ENCODE measurements at regions not wholly inside any gene's neighbourhood (a gene's known extent, or its start where the extent isn't known, plus 50 kb on each side); places are given as distances from the start of the nearest gene placed in this dataset.
"Not testable (repeated sequence)": the region's sequence is repeated elsewhere in the genome, so short reads cannot be mapped to it uniquely, and the experiment has no call there.

- no peak for DNase-seq (ENCODE audit: extremely low read depth in 1 of 2, low read depth in 1 of 2)
Observed at GRCh38 chr9:84501587-84501986, 161.0 kb upstream of the SLC28A3 start.

DNA sequence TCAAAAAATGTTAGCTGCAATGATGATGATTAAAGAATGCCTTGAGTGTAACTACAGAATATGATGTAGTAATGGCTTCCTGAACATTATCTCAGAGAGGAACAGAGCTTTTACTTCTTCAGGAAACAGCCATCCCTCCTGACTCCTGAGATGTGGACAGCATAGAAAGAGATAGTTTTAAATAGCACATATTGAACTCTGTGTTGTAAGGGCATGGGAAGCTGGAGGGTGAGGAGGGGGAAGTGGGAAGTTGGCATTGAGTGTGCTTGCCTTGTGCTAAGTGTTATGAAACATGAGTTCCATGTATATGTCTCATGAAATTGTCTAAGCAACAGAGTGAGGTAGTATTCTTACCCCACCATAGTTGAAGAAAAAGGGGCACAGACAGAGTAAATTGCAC is 161.5 kb upstream of the SLC28A3 start:
- no peak for DNase-seq (ENCODE audit: extremely low read depth in 1 of 2, low read depth in 1 of 2)

GRCh38 chr9:84504360-84504759 is 163.8 kb upstream of the SLC28A3 start:
- DNase-seq (ENCODE audit: extremely low read depth in 1 of 2, low read depth in 1 of 2), result no peak

DNA sequence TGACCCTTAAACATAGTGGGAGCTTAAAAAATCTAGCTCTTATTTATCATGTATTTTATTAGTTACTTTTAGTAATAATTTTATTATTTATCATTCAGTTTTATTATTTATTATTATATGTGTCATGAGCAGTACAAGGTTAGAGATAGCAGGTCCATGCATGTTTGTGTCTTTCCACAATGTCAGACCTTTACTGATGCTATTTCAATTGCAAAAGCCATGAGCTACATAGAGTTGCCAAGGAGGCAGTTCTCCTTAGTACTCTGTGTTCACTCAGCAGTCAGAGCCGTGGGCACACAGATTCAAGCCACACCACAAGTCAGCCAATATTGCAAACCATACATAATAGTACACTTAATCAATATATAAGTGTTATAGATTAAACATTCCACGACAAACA is 157.9 kb upstream of the NTRK2 start:
- no peak for DNase-seq (ENCODE audit: extremely low read depth in 1 of 2, low read depth in 1 of 2)

GRCh38 chr9:84512493-84512892 is 157.0 kb upstream of the NTRK2 start:
- no peak for DNase-seq (ENCODE audit: extremely low read depth in 1 of 2, low read depth in 1 of 2)

DNA sequence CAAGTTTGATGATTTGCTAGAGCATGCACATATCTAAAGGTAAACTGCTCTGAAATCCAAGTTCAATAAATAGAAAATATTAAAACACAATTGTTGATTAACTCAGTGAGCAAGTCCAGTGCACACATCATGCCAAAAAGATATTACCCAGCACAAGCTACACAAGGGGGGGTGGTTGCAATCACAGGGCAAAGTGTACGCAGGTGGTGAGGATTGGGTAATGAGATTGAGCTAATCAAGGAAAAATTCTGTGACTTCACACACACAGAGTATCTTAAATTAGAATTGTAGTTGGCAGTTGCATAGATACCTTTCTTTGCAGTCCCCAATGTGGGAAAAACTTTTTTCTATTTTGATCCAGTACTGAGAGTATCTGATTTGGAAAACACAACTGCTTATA is 156.1 kb upstream of the NTRK2 start:
- DNase-seq (ENCODE audit: extremely low read depth in 1 of 2, low read depth in 1 of 2), result no peak

DNA sequence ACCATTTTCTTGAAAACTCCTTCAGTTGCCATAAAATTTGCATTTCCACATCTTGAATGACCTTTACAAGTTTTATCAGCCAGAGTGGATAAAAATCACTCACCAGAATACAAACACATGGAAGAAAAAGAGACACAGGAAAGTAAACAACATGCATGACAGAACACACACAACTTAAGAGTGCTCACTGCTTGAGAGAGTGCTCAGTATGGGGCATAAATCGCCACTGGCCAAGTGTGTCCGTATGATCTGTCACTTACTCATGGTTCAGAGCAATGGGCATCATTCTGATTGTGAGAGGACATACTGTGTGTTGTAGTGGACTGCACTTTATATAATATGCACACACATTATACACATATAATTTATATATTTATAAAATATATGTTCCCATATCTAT is 155.6 kb upstream of the NTRK2 start:
- no peak for DNase-seq (ENCODE audit: extremely low read depth in 1 of 2, low read depth in 1 of 2)

- no peak for DNase-seq (ENCODE audit: extremely low read depth in 1 of 2, low read depth in 1 of 2)
Observed at GRCh38 chr9:84514421-84514820, 155.1 kb upstream of the NTRK2 start.

- no peak for DNase-seq (ENCODE audit: extremely low read depth in 1 of 2, low read depth in 1 of 2)
Observed at GRCh38 chr9:84517026-84517425, 152.5 kb upstream of the NTRK2 start.

GRCh38 chr9:84519413-84519812 is 150.1 kb upstream of the NTRK2 start:
- DNase-seq (ENCODE audit: extremely low read depth in 1 of 2, low read depth in 1 of 2), result no peak

DNA sequence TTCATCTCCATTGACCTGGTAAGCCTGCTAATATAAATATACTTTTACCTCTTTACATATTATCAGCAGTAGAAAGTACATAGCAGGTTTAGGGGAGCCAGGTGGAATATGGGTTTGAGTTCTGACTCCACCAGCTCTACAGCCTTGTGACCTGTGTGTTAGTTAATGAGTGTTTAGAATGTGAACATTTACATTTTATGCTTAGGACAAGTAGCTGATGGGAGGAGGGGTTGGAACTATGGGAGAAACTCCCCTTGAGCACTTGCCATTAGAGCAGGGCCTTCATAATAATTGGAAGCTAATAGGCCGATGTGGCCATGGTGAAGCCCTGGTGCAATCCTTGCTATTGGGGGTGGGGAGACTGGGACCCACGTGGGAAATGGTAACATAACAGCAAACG is 148.3 kb upstream of the NTRK2 start:
- no peak for DNase-seq (ENCODE audit: extremely low read depth in 1 of 2, low read depth in 1 of 2)

DNA sequence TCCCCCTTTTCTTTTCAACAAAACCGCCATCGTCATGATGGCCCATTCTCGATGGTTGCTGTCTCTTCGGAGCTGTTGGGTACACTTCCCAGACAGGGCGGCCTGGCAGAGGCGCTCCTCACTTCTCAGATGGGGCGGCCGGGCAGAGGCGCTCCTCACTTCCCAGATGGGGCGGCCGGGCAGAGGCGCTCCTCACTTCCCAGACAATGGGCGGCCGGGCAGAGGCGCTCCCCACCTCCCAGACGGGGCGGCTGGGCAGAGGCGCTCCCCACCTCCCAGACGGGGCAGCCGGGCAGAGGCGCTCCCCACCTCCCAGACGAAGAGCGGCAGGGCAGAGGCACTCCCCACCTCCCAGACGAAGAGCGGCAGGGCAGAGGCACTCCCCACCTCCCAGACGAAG is 143.3 kb upstream of the NTRK2 start:
- not testable (repeated sequence) for DNase-seq (ENCODE audit: extremely low read depth in 1 of 2, low read depth in 1 of 2)

GRCh38 chr9:84527060-84527720 is 142.3 kb upstream of the NTRK2 start:
- DNase-seq (ENCODE audit: extremely low read depth in 1 of 2, low read depth in 1 of 2), result not testable (repeated sequence)

DNA sequence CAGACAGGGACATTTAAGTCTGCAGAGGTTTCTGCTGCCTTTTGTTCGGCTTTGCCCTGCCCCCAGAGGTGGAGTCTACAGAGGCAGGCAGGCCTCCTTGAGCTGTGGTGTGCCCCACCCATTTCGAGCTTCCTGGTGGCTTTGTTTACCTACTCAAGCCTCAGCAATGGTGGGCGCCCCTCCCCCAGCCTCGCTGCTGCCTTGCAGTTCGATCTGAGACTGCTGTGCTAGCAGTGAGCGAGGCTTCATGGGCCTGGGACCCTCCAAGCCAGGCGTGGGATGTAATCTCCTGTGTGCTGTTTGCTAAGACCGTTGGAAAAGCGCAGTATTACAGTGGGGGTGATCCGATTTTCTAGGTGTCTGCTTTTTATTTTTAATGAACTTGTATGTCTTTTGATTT is 133.6 kb upstream of the NTRK2 start:
- DNase-seq (ENCODE audit: extremely low read depth in 1 of 2, low read depth in 1 of 2), result not testable (repeated sequence)

DNA sequence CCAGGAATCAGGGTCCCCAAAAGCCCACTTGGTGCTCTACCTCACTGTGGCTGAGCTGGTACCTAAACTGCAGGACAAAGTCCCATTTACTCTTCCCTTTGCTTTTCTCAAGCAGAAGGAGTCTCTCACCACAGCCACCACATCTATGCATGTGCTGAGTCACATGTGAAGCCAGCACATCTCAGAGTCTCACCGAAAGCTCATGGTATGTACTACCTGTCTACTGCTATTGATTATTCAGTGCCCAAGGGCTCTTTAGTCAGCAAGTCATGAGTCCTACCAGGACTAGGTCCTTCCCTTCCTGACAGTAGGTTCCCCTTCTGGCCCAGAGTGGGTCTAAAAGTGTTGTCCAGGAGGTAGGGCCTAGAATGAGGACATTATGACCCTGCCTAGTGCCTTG is 130.7 kb upstream of the NTRK2 start:
- no peak for DNase-seq (ENCODE audit: extremely low read depth in 1 of 2, low read depth in 1 of 2)

GRCh38 chr9:84542554-84542953 is 127.0 kb upstream of the NTRK2 start:
- DNase-seq (ENCODE audit: extremely low read depth in 1 of 2, low read depth in 1 of 2), result no peak

DNA sequence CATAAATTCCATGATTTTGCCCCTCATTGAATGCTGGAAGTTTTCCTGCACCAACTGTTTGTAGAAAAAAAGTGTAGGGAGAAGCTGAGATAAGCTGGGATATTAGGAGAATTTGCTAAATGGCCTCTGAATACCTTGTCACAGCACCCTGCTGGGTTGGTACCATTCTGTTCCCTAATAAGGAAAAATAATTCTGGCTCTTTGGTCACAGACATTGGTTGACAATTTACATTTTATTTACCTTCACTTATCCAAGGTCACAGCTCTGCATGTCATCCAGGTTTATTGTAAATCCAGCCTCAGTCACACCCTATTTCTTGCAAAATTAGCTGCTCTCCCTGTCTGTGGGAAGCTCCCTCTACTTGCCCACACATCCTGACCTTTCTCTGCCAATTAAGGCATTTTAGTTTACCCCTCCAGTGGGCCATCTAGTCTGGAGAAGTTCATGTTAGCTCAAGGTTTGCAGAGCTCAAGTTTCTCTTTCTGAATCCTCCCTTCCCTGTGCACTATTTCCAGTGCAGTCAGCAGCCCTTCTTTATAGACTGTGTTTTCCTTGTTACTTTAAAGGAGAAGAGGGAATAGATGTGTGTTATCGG is 115.4 kb upstream of the NTRK2 start:
- DNase-seq (ENCODE audit: extremely low read depth in 1 of 2, low read depth in 1 of 2), result no peak

DNA sequence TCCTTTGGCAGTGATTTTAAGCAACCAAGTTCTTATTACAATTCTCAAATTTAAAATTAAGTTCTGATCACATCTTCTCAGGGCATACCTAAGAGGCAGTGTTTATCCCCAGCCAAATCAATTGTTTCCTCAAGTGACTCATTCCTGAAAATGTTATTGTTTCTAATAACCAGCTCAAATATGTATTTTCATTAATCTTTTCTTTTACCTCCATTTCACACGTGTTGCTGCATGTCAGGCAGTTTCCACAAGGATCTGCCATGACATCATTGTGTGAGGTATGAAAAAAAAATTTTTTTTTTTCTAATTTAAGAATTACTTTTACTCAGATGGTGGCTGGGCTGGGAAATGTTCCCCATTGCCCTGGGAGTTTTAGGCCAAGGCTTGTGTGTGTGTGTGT is 113.0 kb upstream of the NTRK2 start:
- no peak for DNase-seq (ENCODE audit: extremely low read depth in 1 of 2, low read depth in 1 of 2)

GRCh38 chr9:84557751-84558150 is 111.8 kb upstream of the NTRK2 start:
- no peak for DNase-seq (ENCODE audit: extremely low read depth in 1 of 2, low read depth in 1 of 2)

DNA sequence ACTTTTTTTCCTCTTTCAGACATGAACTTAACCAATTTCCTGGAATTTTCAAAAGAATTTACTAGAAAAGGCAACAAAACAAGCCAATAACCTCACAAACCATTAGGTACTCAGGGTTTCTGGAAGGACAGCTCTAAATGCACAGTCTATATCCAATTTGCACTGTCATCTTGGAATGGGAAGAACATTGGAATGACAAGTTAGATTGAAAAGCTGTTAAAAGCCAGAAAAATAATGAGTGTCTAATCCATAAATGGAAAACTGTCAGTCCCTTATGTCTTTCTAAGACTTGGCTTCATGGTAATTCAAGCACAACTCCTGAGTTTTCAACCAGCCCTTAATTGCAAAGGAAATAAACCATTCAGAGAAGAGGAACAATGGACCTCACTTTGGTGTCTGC is 105.8 kb upstream of the NTRK2 start:
- no peak for DNase-seq (ENCODE audit: extremely low read depth in 1 of 2, low read depth in 1 of 2)

DNA sequence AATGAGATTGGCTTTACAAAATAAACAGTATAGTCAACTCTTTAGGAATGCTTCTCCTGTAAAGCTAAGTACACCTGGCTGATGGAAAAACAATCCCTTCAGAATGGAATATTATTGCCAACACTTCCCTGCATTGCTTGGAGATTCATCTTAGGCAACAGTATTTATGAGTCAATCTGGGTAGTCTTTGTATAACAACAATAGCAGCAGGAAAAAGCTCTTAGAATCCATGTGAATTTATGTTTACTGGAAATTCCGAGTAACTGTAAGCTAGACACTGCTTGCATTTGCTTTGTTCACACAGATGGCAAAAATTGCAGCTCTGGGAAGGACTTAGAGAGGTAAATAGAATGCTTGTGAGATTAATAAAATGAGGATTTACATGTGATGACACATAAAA is 101.7 kb upstream of the NTRK2 start:
- DNase-seq (ENCODE audit: extremely low read depth in 1 of 2, low read depth in 1 of 2), result no peak

DNA sequence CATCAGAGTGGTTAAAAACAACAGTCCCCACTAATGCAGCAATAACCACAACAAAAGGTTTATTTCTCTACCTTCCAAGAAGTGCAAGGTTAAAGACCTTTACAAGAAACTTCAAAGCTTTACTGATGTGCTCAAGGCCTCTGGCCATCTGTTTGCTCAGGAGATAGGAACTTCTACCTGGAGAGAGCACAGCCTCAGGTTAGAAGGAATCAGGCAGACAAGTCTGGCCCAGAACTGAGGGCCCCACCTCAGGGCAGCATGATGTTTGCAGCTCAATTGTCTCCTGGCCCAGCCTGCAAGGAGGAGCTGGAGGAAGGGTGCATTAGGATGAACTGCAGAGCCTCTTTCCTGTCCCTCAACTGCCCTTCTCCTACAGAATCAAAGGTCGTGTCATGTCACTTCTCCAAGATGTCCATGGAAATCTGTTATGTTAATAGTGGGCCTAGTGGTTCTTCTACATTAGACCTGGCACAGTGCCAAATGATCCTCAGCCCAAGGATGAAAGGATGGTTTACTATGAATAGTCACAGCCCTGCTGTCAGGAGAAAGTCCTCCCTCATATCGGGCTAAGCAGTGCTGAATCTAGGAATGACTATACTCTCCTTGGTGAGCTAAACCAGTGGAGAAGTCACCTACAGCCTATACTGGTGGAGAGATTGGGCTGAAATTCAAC is 98.9 kb upstream of the NTRK2 start:
- DNase-seq (ENCODE audit: extremely low read depth in 1 of 2, low read depth in 1 of 2), result no peak

Measured in activated CD8-positive, alpha-beta memory T cell treated with anti-CD3 and anti-CD28 coated beads for 1 hour (primary cell).